Spleen (tissue), 7 donors: ENCODE measurements at regions not wholly inside any gene's neighbourhood (a gene's known extent, or its start where the extent isn't known, plus 50 kb on each side); places are given as distances from the start of the nearest gene placed in this dataset.

ENCODE experiments used
- CTCF ChIP-seq, 11 experiments: fragments of 200-600 bp in 7 of 11; fragments of 450-650 bp in 4 of 11; sonication (generic) in 4 of 11; IDR thresholded peaks in 8 of 11; conservative IDR thresholded peaks in 3 of 11; 1 replicate in 7 of 11; 2 replicates in 4 of 11; pipeline versions ENCODE4 v1.4.0 to v1.8.0; 2016 to 2021; ENCODE audit warnings: antibody characterized with exemption in 11 of 11, inconsistent platforms in 4 of 11, mild to moderate bottlenecking in 1 of 11
- POLR2A ChIP-seq, 3 donors: fragments of 450-650 bp; IDR thresholded peaks; one replicate each; pipeline ENCODE4 v1.5.1; 2017; ENCODE audit warnings: antibody characterized with exemption in 3 of 3, mild to moderate bottlenecking in 1 of 3
- POLR2AphosphoS5 ChIP-seq, 3 donors: sonication (generic); formaldehyde crosslinking; IDR thresholded peaks; one replicate each; pipeline ENCODE4 v1.5.1; 2017; ENCODE audit warnings: antibody characterized with exemption in 3 of 3
- donor health status: DM: no; HTN: no; CAD: no; lungs with moderate emphysema.
- donor health status: DM: no; HTN: no; CAD: no.
- donor health status: DM: no; HTN: no; CAD: no.

- TF ChIP-seq CTCF (IDR thresholded peaks at IDR 0.05 in 8 of 11, conservative IDR thresholded peaks at IDR 0.05 in 3 of 11) (no peak), POLR2AphosphoS5 (IDR thresholded peaks at IDR 0.05) (no peak), POLR2A (IDR thresholded peaks at IDR 0.05) (no peak)
Observed at GRCh38 chr6:123745895-123746294, 57.8 kb upstream of the NKAIN2 start.
